CD4-positive, alpha-beta T cell treated with Interleukin-10 for 1 hour (primary cell): ENCODE measurements at regions not wholly inside any gene's neighbourhood (a gene's known extent, or its start where the extent isn't known, plus 50 kb on each side); places are given as distances from the start of the nearest gene placed in this dataset.

Source experiments
- DNase-seq: peaks from one replicate; pipeline ENCODE4 v3.0.0-alpha.2; 2020

DNA sequence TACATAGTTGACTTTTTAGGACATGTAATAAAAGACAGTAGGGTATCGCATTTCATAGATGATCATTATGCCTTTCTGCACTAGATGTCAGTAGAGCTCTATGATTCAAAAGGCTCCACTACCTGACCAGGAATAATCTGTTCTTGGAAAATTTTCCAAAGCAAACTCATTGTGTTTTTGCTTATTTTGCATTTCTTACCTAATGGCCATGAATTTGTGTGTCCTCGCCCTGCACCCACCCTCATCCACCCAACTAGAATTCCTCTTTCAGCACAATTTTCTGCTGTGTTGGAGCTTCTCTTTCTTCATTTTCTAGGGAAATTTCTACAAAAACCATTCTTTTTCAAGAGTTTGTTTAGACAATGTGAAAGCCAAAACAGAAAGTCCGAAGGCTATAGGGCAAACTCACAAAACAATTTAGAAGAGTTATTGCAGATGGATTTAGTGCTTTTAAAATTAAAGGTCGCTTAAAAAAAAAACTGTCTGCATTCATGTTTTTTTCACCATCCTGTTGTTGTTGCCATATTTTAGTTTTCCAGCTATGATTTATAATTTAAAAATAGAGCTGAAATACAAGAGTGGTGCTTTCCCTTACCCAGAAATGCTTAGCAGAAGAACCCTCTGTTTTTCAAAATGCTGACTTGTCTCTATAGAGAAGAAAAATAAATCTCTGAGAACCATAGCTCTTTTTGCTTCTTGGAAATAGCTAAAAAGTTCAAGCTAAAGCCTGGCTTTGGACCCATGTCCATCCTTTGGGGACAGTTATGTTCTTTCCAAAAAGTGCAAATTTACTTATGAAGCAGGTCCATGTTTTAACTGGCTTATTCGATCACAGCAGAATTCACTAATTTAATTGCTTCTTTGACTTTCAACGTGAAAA is 183.7 kb downstream of the SPATA18 start:
- DNase-seq: no peak

DNA sequence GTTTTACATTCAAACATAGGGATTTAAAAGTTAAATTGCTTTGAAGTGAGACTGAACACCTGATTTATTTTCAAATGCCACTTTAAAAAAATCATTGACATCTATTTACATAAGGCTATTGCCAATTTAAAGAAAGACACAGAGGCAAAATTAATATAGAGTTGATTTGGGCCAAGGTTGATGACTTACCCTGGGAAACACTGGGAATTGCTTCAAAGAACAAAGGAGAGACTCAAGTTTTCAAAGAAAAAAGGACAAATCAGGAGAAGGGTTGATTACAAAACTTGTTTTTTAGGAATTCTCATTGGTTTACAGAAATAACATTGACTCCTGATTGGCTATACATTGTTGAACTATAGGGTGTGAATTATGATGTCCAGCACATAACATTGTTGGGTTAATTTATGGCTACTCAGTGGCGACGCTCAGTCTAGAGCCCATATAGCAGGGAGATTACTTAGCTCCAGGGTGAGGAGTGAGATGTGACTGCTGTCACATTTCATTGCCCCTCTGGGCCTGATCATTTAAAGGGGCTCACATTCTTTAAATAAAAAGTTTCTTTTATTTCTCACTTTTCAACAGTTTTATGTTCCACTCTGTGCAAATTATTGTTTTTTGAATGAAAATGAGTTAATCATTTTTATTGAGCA is 184.6 kb downstream of the SPATA18 start:
- DNase-seq: no peak

DNA sequence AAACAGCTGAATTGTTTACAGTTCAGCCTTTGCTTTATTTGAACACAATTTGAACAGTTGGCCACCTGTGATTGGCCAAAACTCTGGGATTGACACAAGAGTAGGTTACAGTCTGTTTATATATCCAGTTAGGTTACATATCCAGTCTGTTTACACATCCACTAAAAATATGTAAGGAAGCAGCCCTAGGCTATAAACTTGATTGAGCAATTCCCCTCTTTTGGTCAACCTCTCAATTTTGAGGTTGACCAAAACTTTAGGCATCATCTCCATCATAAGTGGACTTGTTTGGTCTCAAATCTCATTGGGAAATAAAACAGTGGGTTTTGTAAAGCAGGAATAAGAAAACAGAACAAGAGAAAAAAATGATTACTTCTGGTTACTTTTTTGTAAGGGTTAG is 190.8 kb downstream of the SPATA18 start:
- DNase-seq: no peak

DNA sequence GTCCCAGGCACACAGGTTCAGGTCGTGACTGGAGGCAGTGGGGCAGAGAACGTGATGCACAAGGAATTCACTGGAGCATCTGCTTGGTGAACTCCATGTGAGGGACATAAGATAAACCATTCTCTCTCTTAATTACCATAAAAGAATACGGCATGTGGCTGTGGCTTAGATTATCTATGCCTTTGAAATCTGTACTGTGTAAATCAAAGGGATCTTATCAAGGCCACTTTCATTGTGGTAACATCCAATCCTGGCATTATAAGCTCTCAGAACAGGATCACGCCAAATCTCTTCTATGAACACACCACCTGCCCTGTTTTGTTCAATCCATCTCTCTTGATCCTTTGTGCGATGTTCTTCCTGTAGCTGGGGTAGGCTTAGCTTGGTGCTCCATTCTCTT is 192.3 kb downstream of the SPATA18 start:
- no peak for DNase-seq

DNA sequence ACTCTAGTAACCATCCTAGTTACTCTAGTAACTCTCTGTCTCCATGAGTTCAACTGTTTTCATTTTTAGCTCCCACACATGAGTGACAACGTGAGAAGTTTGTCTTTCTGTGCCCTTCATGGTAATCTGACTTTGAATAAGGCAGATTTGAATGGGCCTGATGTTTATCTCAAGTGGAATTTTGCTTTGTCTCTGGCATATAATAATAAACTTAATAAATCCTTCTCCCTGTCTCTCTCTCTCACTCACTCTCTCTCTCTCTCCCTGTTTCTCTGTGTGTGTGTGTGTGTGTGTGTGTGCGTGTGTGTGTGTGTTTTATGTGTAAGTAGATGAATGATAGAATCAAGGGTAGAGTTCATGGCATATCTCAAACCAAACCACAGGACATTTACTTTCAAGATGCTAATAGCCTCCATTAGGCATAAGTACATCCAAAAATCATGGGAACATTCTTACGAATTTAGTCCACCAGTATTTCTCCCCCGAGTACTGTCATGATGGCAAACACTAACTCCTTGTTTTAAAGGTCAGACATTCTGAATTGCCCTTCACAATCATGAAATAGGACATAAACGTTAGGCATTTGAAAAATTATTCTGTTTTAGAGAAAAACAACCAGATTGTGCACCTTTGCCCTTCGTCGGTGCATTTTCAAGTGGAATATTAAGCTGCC is 193.1 kb downstream of the SPATA18 start:
- no peak for DNase-seq

DNA sequence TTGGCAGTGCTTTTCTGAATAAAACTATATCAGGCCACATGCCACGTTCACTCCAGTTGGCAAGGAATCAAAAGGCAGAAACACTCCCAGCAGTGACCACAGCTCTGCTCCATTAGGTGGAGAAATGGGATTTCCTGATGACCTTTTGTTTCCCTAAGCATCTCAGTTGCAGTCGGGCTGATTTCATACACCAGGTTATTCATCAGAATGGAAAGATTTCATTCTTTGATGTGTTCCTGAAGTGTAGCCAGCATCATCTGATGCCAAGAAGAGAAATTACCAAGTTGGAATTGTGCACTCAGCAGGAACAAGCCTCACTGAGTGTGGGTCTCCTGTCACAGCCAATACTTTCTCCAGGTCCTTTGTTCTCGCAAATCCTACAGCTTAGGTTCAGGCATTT is 193.7 kb downstream of the SPATA18 start:
- no peak for DNase-seq

DNA sequence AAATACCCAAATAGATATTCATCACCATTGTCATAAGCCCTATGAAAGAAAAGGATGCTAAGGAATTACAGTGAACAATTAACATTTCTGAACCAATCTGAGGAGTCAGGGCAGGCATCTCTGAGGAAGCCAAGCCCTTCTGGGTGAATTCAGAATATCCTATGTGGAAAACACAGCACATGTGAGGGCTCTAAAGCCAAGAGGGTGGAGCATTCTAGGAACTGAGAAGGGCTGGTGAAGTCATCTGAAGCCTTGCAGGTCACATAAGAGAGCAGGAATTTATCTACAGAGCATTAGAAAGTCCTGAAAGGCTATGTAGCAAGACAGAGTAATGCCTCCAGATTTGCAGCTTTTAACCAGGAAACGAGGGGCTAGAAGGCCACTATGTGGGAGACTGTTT is 195.7 kb downstream of the SPATA18 start:
- no peak for DNase-seq

DNA sequence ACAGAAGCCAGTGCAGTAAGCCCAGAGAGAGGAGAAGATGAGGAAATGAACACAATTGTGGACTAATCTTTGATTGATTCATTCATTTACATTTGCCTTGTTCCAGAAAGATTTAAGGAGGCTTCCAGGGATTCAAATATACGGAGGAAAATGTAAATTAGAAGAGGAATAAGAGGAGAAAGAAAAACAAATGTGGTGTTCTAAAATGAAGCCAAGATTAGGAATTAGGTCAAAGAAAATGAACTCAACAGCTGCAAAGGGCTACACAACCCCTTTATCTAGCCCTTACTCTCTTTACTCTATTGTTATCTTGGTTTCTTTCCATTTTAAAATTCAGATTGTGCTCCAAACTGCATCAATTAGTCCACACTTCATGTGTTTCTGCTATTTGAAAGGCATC is 196.8 kb downstream of the SPATA18 start:
- no peak for DNase-seq

DNA sequence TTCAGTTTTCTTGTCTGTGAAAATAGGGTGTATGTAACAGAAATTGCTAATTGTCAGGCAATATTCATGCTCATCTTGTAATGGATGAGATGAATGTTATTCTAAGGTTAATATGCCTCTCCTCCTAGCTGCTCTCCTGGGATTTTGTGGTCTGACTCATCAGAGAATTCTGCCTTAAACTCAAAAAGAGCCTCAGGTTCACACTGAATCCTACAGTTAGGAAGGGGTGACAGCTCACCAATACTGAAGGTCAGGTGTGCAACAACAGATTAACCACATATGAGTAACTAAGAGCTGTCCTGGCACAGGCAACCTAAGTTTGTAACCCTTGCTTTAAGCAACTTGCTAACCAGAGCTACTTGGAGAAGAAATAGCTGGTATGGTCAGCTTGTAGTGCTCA is 197.7 kb downstream of the SPATA18 start:
- DNase-seq: no peak

DNA sequence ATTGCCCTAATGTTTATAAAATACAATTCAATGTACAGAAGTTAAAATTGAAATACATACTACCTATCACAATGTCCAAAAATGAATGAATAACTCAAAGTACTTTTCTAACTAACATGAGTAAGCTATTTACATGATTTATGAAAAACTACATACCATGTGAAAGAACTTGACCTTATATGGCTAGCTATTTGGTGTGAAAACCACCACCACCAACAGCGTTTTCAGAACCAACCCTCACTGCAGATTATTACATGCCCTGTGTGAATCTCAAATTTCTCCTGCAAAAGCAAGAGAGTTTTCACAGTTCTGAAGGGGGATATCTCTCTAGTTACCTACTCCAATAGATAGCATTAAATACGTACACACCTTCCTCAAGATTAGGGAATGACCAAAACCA is 198.5 kb downstream of the SPATA18 start:
- DNase-seq: no peak

DNA sequence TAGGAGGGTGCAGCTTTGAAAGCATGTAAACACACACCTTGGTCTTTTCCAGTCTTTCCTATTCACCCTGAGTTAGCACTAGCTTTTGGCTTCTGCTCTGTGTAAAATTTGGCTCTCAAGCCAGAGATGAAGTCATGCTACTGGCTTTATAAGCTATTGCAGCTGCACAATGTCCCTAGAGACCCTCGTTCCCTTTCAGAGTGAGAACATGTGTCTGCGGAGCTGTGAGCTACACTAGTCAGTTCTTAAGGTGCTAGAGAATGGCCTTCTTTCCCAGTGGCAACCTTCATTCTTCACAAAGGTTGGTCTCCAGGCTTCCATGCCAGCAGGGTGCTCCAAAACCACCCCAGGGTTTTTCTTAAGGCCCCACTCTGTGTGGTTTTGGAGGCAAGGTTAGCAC is 199.1 kb downstream of the SPATA18 start:
- DNase-seq: no peak

DNA sequence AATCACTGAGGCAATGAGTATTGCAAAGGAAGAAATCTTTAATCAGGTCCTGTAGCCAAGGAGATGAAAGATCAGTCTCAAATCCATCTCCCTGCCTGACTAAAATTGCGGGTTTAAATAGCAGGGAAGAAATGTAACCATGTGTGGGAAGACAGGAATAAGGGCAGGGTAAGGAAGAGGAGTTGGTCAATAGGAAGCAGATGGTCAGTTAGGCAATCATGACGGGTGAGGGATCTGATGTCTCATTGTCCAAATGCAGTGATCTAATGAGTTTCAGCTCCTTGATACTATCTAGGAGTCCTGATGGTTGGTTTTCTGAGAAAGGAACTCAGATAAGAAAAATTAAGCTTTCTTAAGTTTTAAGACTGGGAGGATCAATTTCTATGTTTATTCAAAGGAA is 200.8 kb downstream of the SPATA18 start:
- no peak for DNase-seq

DNA sequence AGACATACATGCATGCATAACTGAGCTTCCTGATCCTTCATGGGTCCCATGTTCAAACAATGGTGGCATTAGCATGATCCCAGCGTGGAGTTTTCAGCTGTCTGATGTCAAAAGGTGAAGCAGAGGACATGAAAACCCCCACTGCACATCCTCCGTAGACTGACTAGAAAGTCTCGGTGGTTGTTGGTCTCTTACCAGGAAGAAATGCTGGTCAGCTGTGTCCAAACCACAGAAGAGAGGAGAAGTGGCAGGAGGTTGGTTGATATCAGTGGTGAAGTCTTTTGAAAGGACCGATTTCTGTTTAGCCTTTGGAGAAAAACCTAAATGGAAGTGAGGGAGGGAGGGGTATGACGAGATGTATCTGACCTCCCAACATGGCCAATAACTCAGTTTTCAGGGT is 201.9 kb downstream of the SPATA18 start:
- DNase-seq: no peak

DNA sequence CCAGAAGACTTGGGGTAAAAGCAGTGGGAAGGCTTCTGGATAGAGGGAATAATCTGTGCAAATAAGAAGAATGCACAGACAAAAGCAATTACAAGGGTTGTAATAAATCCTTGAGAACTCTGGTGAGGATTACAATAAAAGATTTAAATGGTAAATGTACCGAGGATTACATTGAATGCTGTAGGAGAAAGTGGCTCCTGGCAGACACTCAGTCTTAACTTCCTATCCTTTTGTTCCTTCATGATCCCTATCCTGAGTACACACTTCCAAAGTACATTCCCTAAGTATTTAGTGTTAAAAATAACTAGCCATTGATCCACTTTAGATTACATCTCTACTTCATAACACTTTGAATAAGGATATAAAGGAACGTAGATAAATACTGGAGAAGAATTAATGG is 205.4 kb downstream of the SPATA18 start:
- DNase-seq: no peak

DNA sequence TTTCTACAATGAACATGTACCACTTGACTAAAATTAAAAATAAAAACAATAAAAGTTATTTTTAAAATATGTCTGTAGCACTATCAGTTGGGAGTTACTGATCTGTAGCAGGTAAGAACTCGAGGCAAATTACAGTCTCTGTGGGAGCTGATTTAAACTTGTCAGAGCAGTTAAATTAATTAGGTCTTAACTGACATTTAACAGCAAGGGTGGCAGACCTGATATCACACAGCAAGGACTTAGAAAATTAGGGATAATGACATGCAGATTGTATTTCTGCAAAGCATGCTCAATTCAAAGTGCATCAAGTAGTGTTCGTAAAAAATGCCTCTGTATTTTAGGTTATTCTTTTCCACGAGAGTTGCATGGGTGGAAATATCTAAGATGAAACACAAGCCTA is 208.9 kb downstream of the SPATA18 start:
- no peak for DNase-seq

DNA sequence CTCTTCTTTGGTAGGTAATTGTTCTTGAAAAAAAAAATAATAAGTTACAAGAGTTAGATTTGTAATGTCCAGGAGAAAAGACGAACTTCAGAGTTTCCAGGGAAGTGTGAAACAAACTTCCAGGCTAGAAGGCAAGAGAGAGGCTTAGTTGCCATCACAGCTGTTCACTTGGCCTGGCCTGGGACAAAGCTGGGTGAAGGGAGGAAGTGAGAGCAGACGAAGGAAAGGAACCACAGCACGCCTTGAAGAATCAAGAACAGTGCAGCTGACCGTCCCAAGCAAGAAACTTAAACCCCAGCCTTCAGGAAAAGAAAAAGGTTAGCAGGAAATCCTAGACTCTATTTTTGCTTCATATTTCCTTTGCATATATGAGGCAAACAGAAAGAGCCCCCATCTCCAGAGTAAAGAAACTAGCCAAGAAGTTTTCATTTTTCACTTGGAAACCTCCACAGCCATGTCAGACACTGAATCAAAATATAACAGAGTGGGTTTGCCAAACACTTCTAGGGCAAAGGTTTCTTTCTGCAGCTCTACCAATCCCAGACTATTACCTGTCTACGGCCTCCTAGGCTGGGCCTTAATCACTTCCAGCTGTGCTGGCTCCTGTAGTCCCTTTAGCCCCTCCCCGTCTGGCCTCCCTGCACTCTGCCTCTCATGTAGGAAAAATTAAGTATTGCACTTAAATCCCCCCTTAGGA is 209.6 kb downstream of the SPATA18 start:
- DNase-seq: no peak

DNA sequence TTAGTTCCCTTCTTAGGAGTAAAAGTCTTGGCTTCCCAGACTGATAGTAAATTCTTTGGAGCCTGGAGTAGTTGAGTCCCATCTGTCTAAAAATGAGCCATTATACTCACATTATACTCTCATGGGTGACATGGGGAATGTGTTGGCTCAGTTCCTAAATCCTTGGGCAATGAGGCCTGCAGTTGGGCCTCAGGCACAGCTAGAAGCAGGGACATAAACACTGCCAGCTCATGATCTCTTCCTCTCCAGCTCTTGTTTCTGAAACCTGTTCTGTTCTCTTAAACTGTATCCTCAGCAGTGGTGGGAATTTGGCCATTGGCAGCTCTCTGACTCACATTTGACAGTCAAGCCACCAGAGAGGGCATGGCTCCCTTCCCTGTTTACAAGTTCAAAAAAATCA is 212.5 kb downstream of the SPATA18 start:
- DNase-seq: no peak

DNA sequence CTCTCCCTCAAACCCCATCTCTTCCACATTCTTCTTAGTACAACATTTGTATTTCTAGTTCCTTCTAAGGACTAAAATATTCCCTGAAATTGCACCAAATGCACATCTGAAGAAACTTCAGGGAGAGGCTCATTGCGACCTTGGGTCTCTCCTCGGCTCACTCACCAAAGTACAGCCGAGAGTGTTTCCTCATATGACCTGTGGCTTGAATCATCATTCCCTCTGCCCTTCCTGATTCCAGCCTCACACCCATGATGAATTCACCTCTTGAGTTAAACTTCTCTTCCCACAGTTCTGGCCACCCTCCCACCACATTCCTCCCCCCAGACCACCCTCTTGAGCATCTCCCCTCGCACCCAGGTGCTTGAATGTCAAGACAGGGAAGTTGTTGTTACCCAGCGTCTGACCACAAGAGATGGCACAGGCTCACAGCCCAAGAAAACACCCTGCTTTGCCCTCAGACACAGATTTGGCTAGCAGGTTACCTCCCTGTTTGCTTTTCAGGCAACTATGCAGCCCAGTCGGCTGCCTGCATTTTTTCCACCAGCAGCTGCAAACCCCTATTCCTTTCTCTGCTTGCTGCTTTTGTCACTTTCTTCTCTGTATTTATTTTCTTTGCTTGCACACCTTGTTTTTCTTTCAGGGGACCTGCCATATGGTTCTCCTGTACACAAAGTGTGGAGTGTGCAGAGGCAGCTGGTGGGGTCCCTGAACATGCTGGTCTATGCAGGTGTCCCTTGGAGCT is 214.8 kb downstream of the SPATA18 start:
- no peak for DNase-seq

DNA sequence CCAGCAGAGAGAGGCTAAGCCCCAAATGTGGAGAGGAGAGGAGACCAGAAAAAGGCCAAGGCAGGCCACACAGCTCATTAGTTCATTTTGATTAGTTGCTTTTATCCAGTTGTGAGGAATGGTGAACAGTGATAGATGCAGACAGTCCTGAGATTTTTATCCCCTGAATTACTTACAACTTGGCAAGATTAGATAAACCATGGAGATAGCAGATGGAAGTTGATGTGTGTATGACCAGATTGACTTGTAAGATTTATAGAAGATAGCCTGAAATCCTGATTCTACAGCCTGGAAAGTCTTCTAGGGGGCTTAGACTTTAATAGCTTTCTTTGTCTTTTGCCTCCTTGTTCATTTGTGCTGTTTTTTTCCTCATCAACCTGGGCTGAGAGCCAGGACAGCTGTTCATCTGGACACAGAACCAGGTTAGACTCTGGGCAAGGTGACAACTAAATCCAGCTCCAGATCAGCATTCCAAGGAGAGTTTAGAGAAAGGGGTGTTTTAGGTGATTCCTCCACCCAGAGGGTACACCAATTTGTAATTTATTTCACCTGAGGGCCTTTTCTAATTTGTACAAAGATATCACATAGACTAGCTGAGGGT is 215.5 kb downstream of the SPATA18 start:
- DNase-seq: no peak

DNA sequence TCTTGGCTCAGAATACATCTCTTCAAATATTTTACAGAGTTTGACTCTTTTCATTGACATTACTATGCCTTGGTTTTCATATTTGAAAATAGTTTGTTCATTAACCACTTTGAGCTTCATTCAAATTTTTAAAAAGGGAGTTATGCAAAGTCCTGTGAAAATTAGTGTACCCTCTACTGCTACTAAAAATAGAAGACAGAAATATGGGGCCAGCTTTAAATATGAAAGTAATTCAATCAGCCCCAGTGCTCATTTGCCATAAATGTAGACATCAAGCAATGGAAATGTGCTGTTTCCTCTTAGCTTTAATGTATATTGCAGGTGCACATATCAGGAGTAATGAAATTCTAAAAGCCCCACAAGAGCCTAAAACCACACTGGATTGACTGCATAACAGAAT is 218.7 kb downstream of the SPATA18 start:
- no peak for DNase-seq

DNA sequence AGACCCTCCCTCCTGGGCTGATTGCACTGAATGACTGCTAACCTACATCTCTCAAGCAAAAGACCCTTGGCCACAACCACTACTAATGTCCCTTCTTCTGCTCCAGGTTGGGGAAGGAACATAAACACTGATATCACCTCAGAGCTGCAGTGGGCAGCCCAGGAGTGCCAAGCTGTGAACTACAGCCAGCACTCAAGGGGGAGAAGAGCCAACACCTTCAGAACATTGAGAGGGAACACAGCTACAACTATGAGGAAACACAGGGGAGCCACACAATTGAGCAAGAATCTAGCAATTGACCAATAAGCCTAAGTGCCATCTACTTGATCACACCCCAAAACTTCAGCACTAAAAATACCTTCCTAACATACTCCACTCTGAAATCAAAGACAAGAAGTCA is 222.8 kb downstream of the SPATA18 start:
- DNase-seq: no peak

DNA sequence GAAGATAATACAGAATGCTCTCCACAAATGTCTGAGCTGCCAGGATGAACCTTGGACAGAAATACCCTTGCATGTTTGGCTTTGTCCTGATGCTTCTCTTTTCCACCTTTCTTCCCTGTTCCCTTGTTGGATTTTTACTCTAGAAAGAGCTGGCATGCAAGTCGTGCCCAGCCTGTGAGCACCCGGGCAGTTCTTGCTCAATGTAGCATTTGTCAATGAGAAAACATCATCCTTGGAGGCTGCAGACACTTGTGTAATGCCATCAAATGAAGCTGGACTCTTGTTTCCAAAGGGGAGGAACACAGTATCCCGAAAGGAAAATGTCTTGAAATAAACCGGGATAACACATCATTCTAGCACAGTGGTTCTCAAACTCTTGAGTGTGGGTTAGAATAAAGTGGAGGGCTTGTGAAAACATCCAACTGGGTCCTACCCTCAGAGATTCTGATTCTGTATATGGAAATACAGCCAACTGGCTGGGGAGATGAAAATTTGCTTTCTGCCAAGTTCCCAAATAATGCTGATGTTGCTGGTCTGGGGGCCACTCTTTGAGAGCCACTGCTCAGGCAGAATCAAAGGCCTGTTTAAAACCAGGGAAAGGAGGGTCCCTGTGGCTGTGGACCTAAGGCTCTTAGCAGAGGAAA is 237.2 kb downstream of the SPATA18 start:
- no peak for DNase-seq
